ENCODE measurements at regions not wholly inside any gene's neighbourhood (a gene's known extent, or its start where the extent isn't known, plus 50 kb on each side); places are given as distances from the start of the nearest gene placed in this dataset.
A peak's percentile ranks its signal among the peaks of the same experiment; 100 is the strongest.

DNA sequence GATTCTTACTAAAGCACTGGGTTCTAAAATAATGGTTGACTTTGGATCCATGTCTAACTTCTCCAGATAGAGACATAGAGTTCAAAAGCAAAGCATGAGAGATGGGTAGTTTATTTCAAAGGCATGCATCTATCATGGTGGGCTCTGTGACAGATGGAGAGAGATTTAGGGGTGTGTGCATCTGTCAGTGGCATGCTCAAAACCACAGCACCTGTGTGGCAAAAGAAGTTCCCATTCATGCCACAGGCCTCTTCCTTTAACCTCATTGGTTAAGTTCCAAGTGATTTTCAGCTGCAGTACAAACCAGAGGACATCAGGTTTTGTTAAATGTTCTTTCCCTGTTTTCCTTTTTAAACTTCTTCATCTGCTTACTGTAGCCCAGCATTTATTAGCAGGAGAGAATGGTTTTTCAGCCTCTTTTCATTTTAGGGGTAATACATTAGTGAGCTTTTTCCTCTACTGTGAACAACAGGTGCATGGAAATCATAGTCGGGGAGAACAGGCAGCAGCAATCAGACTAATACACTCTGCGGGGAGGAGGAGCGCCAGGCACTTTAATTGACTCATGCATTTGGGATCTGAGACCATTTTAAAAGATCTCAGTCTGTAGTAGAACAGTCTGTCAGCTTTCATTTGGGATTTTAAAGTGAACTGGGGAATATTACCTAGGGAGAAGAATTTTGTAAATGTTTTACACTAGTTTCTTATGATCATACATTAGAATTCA is 52.4 kb upstream of the UPP2 start:
- Histone ChIP-seq H3K36me3 (no peaks in the 10 kb centered on the region), H3K27me3 (replicated peaks in 1 of 7) (no peaks in the 10 kb centered on the region), H3K4me3 (no peak overlapping the region), H3K4me1 (peaks cover 0 to 15% (median 7%) of the 10 kb centered on the region in 6 donors), H3K9me3 (no peaks in the 10 kb centered on the region), H3K27ac (no peak overlapping the region)
- DNase-seq = no peak
- WGBS, 5 donors = 75 to 92% (median 87%) methylated on average over 3 of the region's 3 CpGs
- TF ChIP-seq POLR2A (IDR thresholded peaks at IDR 0.05) (no peak), POLR2AphosphoS5 (IDR thresholded peaks at IDR 0.05) (no peak)
- TF ChIP-seq, protein P1, sequence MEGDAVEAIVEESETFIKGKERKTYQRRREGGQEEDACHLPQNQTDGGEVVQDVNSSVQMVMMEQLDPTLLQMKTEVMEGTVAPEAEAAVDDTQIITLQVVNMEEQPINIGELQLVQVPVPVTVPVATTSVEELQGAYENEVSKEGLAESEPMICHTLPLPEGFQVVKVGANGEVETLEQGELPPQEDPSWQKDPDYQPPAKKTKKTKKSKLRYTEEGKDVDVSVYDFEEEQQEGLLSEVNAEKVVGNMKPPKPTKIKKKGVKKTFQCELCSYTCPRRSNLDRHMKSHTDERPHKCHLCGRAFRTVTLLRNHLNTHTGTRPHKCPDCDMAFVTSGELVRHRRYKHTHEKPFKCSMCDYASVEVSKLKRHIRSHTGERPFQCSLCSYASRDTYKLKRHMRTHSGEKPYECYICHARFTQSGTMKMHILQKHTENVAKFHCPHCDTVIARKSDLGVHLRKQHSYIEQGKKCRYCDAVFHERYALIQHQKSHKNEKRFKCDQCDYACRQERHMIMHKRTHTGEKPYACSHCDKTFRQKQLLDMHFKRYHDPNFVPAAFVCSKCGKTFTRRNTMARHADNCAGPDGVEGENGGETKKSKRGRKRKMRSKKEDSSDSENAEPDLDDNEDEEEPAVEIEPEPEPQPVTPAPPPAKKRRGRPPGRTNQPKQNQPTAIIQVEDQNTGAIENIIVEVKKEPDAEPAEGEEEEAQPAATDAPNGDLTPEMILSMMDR (IDR thresholded peaks at IDR 0.05 in 8 of 11, conservative IDR thresholded peaks at IDR 0.05 in 3 of 11) = no peak
- intact Hi-C loops (cut with DNase I; ENCODE audit: low total_unique reads) = no loop called here

DNA sequence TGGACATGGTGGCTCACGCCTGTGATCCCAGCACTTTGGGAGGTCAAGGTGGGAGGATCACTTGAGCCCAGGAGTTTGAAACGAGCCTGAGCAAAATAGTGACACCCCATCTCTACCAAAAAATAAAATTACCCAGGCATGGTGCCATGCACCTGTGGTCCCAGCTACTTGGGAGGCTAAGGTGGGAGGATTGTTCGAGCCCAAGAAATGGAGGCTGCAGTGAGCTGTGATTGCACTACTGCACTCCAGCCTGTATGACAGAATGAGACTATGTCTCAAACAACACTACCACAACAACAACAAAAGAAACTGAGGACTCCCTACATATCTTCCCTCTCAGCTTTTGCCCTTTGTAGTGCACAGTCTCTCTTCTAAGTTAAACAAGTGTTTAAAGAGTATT is 53.3 kb upstream of the UPP2 start:
- H3K4me3 ChIP-seq = no peak overlapping the region
- peaks cover 0 to 22% (median 7%) of the 10 kb centered on the region in 6 donors for H3K4me1 ChIP-seq
- WGBS, 5 donors = 71 to 88% (median 84%) methylated on average over 3 of the region's 3 CpGs
- no peaks in the 10 kb centered on the region for H3K36me3 ChIP-seq
- no peaks in the 10 kb centered on the region for H3K9me3 ChIP-seq
- TF ChIP-seq POLR2A (IDR thresholded peaks at IDR 0.05) (no peak), POLR2AphosphoS5 (IDR thresholded peaks at IDR 0.05) (no peak)
- TF ChIP-seq, protein P1 (IDR thresholded peaks at IDR 0.05 in 8 of 11, conservative IDR thresholded peaks at IDR 0.05 in 3 of 11) = no peak
- H3K27ac ChIP-seq = no peak overlapping the region
- intact Hi-C loops (cut with DNase I; ENCODE audit: low total_unique reads) = no loop called here
- peaks cover 0 to 1% (median 0%) of the 10 kb centered on the region in 7 donors for H3K27me3 ChIP-seq (replicated peaks in 1 of 7)
- DNase-seq = no peak

DNA sequence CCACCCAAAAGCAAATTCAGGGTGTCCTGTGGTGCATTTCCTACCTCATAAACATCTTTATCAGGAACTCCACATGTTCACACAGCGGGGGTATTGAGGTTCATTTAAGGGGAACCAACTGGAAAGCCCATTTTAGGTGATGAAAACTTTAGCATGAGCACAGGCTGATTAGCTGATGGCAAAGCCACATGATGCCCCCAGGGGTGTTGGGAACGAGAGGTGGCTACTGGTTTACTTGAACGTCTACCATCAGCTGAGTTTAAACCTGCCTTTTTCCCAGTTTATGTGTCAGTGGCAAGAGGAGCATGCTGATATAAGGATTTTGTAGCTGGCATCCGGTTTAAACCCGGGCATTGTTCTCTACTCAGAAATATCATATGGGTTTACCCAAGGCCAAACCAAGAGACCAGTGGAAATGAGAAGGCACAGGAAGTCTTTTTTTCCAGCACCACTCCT is 54.5 kb upstream of the UPP2 start:
- DNase-seq = no peak
- H3K27me3 ChIP-seq (replicated peaks in 1 of 7) = peaks cover 0 to 6% (median 0%) of the 10 kb centered on the region in 7 donors
- no peaks in the 10 kb centered on the region for H3K9me3 ChIP-seq
- 42 to 67% (median 50%) methylated on average over 5 of the region's 5 CpGs for WGBS, 5 donors
- intact Hi-C loops (cut with DNase I; ENCODE audit: low total_unique reads) = no loop called here
- H3K36me3 ChIP-seq = no peaks in the 10 kb centered on the region
- no peak overlapping the region for H3K4me3 ChIP-seq
- peak overlapping the region in 4 of 8 donors; percentile 15 to 45 (median 30) for H3K27ac ChIP-seq
- peaks cover 0 to 33% (median 13%) of the 10 kb centered on the region in 6 donors for H3K4me1 ChIP-seq
- TF ChIP-seq, protein P1 (IDR thresholded peaks at IDR 0.05 in 8 of 11, conservative IDR thresholded peaks at IDR 0.05 in 3 of 11) = no peak
- TF ChIP-seq POLR2AphosphoS5 (IDR thresholded peaks at IDR 0.05) (no peak), POLR2A (IDR thresholded peaks at IDR 0.05) (no peak)

DNA sequence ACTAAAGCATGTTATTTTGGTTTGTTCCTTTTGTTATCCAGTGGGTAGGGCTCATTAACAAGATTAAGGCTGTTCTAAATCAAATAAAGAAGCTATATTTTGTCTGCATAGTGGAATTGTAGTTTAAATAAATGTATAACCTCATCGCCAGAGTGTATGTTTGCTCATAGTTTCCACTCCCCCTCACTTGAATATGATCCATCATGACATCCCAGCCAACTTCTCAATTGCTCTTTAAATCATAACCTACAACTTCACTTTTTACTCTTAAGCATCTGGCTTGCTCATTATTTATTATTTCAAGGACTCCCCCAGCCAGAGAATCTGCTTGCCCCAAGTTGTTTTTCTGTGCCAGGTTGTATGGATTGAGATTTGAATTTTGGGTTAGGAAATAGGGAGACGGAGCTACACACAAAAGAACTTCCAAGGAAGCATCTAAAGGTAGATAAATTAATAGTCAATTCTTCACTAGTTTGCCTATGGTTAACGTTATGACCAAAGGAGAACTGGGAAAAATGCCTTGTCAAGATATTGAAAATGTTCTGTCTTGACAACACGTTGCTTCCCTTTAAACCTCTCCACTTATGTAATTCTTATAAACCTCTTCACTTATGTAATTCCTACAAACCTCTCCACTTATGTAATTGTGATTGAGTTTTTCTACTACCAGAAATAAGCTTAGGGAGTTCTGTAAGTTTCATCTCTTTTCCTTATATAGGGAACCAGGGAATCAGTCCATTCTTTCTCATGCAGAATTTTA is 55.4 kb upstream of the UPP2 start:
- DNase-seq = no peak
- Histone ChIP-seq H3K4me3 (no peak overlapping the region), H3K27ac (no peak overlapping the region), H3K4me1 (peaks cover 0 to 38% (median 14%) of the 10 kb centered on the region in 6 donors), H3K27me3 (replicated peaks in 1 of 7) (peaks cover 0 to 6% (median 0%) of the 10 kb centered on the region in 7 donors), H3K9me3 (no peaks in the 10 kb centered on the region), H3K36me3 (no peaks in the 10 kb centered on the region)
- intact Hi-C loops (cut with DNase I; ENCODE audit: low total_unique reads) = no loop called here
- TF ChIP-seq, protein P1 (IDR thresholded peaks at IDR 0.05 in 8 of 11, conservative IDR thresholded peaks at IDR 0.05 in 3 of 11) = no peak
- TF ChIP-seq POLR2A (IDR thresholded peaks at IDR 0.05) (no peak), POLR2AphosphoS5 (IDR thresholded peaks at IDR 0.05) (no peak)
- 53 to 71% (median 59%) methylated on average over 4 of the region's 4 CpGs for WGBS, 5 donors
